CD14-positive monocyte (primary cell): ENCODE measurements at regions not wholly inside any gene's neighbourhood (a gene's known extent, or its start where the extent isn't known, plus 50 kb on each side); places are given as distances from the start of the nearest gene placed in this dataset.

ENCODE experiments used
- DNase-seq, 3 donors: peaks; one replicate each; pipeline ENCODE4 v3.0.0-alpha.2; 2011 to 2022
- H2AFZ ChIP-seq: 2 replicates; pipeline ENCODE4 v1.6.0; 2012; ENCODE audit warnings: mild to moderate bottlenecking, low read depth, low read length, inconsistent platforms; ENCODE audit not compliant: insufficient read depth, poor library complexity, severe bottlenecking
- H3K27ac ChIP-seq, 2 donors: 1 replicate in 1 of 2; 2 replicates in 1 of 2; pipeline ENCODE4 v1.5.1; 2012 to 2013; ENCODE audit warnings: low read length in 2 of 2, control low read depth in 1 of 2, inconsistent platforms in 1 of 2, low read depth in 1 of 2, mild to moderate bottlenecking in 1 of 2
- H3K27me3 ChIP-seq, 2 donors: one replicate each; pipeline versions ENCODE4 v1.6.0 to v1.6.1; 2011 to 2013; ENCODE audit warnings: low read length in 2 of 2; ENCODE audit not compliant: control insufficient read depth in 2 of 2, insufficient read depth in 2 of 2
- H3K36me3 ChIP-seq, 2 donors: replicated peaks in 1 of 2; 1 replicate in 1 of 2; 2 replicates in 1 of 2; pipeline versions ENCODE4 v1.5.1 to v1.6.1; 2012 to 2013; ENCODE audit warnings: low read length in 2 of 2, control low read depth in 1 of 2, inconsistent platforms in 1 of 2, mild to moderate bottlenecking in 1 of 2; ENCODE audit not compliant: insufficient read depth in 2 of 2, control insufficient read depth in 1 of 2
- H3K4me1 ChIP-seq, 2 donors: 1 replicate in 1 of 2; 2 replicates in 1 of 2; pipeline versions ENCODE4 v1.5.1 to v1.6.1; 2012 to 2013; ENCODE audit warnings: low read length in 2 of 2, control low read depth in 1 of 2, inconsistent platforms in 1 of 2, mild to moderate bottlenecking in 1 of 2, moderate library complexity in 1 of 2; ENCODE audit not compliant: insufficient read depth in 2 of 2, control insufficient read depth in 1 of 2
- H3K4me2 ChIP-seq: replicated peaks from 2 replicates; pipeline ENCODE3; 2012; ENCODE audit warnings: low read length, moderate library complexity, mild to moderate bottlenecking; ENCODE audit not compliant: poor library complexity, severe bottlenecking; ENCODE audit errors: extremely low read depth
- H3K4me3 ChIP-seq, 3 experiments: fragments of 200-600 bp in 1 of 3; sonication (generic) in 1 of 3; replicated peaks in 1 of 3; 1 replicate in 2 of 3; 2 replicates in 1 of 3; pipeline ENCODE4 v1.5.1; 2011 to 2013; ENCODE audit warnings: low read length in 3 of 3, mild to moderate bottlenecking in 3 of 3, control low read depth in 2 of 3, low read depth in 2 of 3, inconsistent platforms in 1 of 3, moderate library complexity in 1 of 3
- H3K79me2 ChIP-seq: 2 replicates; pipeline ENCODE4 v1.6.0; 2012; ENCODE audit warnings: mild to moderate bottlenecking, control low read depth, inconsistent platforms, low read length, moderate library complexity; ENCODE audit not compliant: insufficient read depth
- H3K9ac ChIP-seq: 2 replicates; pipeline ENCODE4 v1.6.0; 2017; ENCODE audit warnings: low read length, mild to moderate bottlenecking; ENCODE audit not compliant: insufficient read depth, poor library complexity, severe bottlenecking
- H3K9me3 ChIP-seq, 2 donors: replicated peaks in 1 of 2; 1 replicate in 1 of 2; 2 replicates in 1 of 2; pipeline versions ENCODE4 v1.5.1 to v1.6.1; 2012 to 2013; ENCODE audit warnings: low read length in 2 of 2, control low read depth in 1 of 2; ENCODE audit not compliant: control insufficient read depth in 1 of 2, insufficient read depth in 1 of 2
- H4K20me1 ChIP-seq: 2 replicates; pipeline ENCODE4 v1.6.0; 2012; ENCODE audit warnings: mild to moderate bottlenecking, low read length, control low read depth, moderate library complexity; ENCODE audit not compliant: insufficient read depth
- H3K27ac Mint-ChIP-seq, 7 donors: one replicate each; pipeline ENCODE4 v1.8.0; 2020; ENCODE audit warnings: mild to moderate bottlenecking in 7 of 7, mixed read lengths in 7 of 7, moderate library complexity in 6 of 7, inconsistent platforms in 2 of 7
- H3K27me3 Mint-ChIP-seq, 3 donors: one replicate each; pipeline ENCODE4 v1.8.0; 2021 to 2022; ENCODE audit warnings: low read depth in 3 of 3, mild to moderate bottlenecking in 3 of 3, mixed read lengths in 3 of 3, moderate library complexity in 3 of 3, inconsistent platforms in 1 of 3
- H3K36me3 Mint-ChIP-seq, 2 donors: one replicate each; pipeline ENCODE4 v1.8.0; 2020; ENCODE audit warnings: mixed read lengths in 2 of 2, inconsistent platforms in 1 of 2, mild to moderate bottlenecking in 1 of 2
- H3K4me1 Mint-ChIP-seq: one replicate; pipeline ENCODE4 v1.8.0; 2020; ENCODE audit warnings: mild to moderate bottlenecking, mixed read lengths
- H3K4me3 Mint-ChIP-seq, 2 donors: one replicate each; pipeline ENCODE4 v1.8.0; 2020; ENCODE audit warnings: mild to moderate bottlenecking in 2 of 2, mixed read lengths in 2 of 2, moderate library complexity in 1 of 2
- H3K9me3 Mint-ChIP-seq, 7 donors: one replicate each; pipeline ENCODE4 v1.8.0; 2020 to 2022; ENCODE audit warnings: mixed read lengths in 7 of 7, mild to moderate bottlenecking in 6 of 7, moderate library complexity in 6 of 7, inconsistent platforms in 2 of 7
- WGBS: methylation state at CpG from one replicate; pipeline ENCODE4 v1.1.5; 2013; ENCODE audit warnings: missing lambda C conversion rate; ENCODE audit not compliant: insufficient coverage; 5-methylcytosine and 5-hydroxymethylcytosine counted together
- intact Hi-C, 2 donors: fragments of 100-400 bp; cut with micrococcal nuclease; formaldehyde crosslinking; loops; one replicate each; pipeline versions ENCODE4 v1.15.0 to v1.15.1; 2023
- TF ChIP-seq, protein P1 (sequence below): fragments of 200-600 bp; IDR thresholded peaks from one replicate; pipeline ENCODE4 v1.8.0; 2022; ENCODE audit warnings: antibody characterized with exemption, mild to moderate bottlenecking

DNA sequence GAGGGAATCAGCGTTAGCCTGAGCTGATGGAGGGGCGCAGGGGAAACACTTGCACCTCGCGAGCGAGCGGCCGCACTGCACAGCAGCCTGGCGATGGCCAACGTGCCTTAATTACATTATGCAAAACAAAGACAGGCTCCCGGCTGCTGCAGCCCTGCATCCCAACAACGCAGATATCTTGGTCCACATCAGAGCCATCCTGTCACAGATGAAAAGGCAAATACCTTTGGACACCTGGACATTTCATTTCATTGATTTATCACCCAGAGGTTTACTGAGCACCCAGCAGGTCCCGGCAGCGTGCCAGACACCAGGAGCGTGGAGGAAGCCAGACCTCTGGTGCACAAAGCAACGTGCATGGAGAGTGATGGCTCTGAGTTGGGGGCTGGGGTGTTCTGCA, 843.0 kb downstream of the TBC1D22A start:
- intact Hi-C loops, result no loop called here
- no peaks in the 10 kb centered on the region for H3K4me1 Mint-ChIP-seq
- TF ChIP-seq, protein P1, sequence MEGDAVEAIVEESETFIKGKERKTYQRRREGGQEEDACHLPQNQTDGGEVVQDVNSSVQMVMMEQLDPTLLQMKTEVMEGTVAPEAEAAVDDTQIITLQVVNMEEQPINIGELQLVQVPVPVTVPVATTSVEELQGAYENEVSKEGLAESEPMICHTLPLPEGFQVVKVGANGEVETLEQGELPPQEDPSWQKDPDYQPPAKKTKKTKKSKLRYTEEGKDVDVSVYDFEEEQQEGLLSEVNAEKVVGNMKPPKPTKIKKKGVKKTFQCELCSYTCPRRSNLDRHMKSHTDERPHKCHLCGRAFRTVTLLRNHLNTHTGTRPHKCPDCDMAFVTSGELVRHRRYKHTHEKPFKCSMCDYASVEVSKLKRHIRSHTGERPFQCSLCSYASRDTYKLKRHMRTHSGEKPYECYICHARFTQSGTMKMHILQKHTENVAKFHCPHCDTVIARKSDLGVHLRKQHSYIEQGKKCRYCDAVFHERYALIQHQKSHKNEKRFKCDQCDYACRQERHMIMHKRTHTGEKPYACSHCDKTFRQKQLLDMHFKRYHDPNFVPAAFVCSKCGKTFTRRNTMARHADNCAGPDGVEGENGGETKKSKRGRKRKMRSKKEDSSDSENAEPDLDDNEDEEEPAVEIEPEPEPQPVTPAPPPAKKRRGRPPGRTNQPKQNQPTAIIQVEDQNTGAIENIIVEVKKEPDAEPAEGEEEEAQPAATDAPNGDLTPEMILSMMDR, result no peak
- Histone ChIP-seq H3K4me2 (no peak overlapping the region), H4K20me1 (no peaks in the 10 kb centered on the region), H2AFZ (no peak overlapping the region), H3K36me3 (no peaks in the 10 kb centered on the region), H3K4me1 (no peaks in the 10 kb centered on the region), H3K27me3 (no peaks in the 10 kb centered on the region), H3K9me3 (peaks cover 0 to 8% of the 10 kb centered on the region in 2 donors), H3K4me3 (no peak overlapping the region), H3K27ac (no peak overlapping the region), H3K79me2 (no peaks in the 10 kb centered on the region), H3K9ac (no peak overlapping the region)
- H3K4me3 Mint-ChIP-seq, result no peak overlapping the region
- DNase-seq, result no peak
- peaks cover 0 to 12% (median 7%) of the 10 kb centered on the region in 7 donors for H3K9me3 Mint-ChIP-seq
- H3K27ac Mint-ChIP-seq, result no peak overlapping the region
- no peaks in the 10 kb centered on the region for H3K36me3 Mint-ChIP-seq
- WGBS, result 71% methylated on average over 12 of the region's 15 CpGs
- peaks cover 0 to 10% (median 3%) of the 10 kb centered on the region in 3 donors for H3K27me3 Mint-ChIP-seq

GRCh38 chr22:47604563-47604962, 842.1 kb downstream of the TBC1D22A start:
- 86% methylated on average over 2 of the region's 3 CpGs for WGBS
- H3K36me3 Mint-ChIP-seq, result no peaks in the 10 kb centered on the region

More at GRCh38 chr22:47604563-47604962, 842.1 kb downstream of the TBC1D22A start:
- Mint-ChIP-seq H3K27ac (no peak overlapping the region), H3K9me3 (peaks cover 0 to 8% (median 4%) of the 10 kb centered on the region in 7 donors), H3K27me3 (peaks cover 0 to 8% (median 1%) of the 10 kb centered on the region in 3 donors), H3K4me1 (no peaks in the 10 kb centered on the region), H3K4me3 (no peak overlapping the region)
- intact Hi-C loops, result no loop called here
- Histone ChIP-seq H3K9me3 (peaks cover 0 to 5% of the 10 kb centered on the region in 2 donors), H3K27ac (no peak overlapping the region), H3K36me3 (no peaks in the 10 kb centered on the region), H3K9ac (no peak overlapping the region), H3K4me1 (no peaks in the 10 kb centered on the region), H2AFZ (no peak overlapping the region), H3K4me2 (no peak overlapping the region), H4K20me1 (no peaks in the 10 kb centered on the region), H3K79me2 (no peaks in the 10 kb centered on the region), H3K27me3 (no peaks in the 10 kb centered on the region), H3K4me3 (no peak overlapping the region)
- TF ChIP-seq, protein P1, result no peak
- DNase-seq, result no peak
